GM12878 (cell line): ENCODE measurements at regions not wholly inside any gene's neighbourhood (a gene's known extent, or its start where the extent isn't known, plus 50 kb on each side); places are given as distances from the start of the nearest gene placed in this dataset.

Experiments
- MTA2 ChIP-seq: fragments of 450-650 bp; IDR thresholded peaks from 2 replicates; pipeline ENCODE4 v1.6.1; 2016; ENCODE audit warnings: low read depth, mild to moderate bottlenecking, moderate library complexity
- TF ChIP-seq, protein P1 (sequence below), 3 experiments: IDR thresholded peaks in 2 of 3; conservative IDR thresholded peaks in 1 of 3; 2 replicates each; pipeline ENCODE4 v1.5.1; 2011; ENCODE audit warnings: low read depth in 3 of 3, low read length in 3 of 3, mild to moderate bottlenecking in 3 of 3, control low read depth in 2 of 3, moderate library complexity in 2 of 3, inconsistent platforms in 1 of 3, mixed read lengths in 1 of 3; ENCODE audit not compliant: control insufficient read depth in 2 of 3, insufficient read depth in 1 of 3; ENCODE audit errors: extremely low read depth in 1 of 3

DNA sequence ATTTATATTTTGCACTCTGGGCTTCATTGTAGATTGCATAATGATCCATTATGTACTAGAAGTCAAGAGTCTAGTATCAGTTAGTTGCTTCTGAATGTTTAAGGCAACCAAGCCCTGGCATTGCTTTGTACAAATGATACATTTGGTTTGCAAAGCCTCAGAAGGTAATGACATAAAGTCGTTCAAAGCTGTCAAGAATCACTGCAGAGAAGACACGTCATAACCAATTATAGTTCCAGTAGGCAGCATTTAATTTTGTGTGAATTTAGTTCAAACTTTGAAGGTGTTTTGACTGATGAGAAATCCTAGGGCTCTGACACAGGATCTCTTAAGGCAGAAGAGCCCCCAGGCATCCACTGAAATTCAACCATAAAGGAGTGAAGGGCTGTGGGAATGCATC is 163.0 kb upstream of the KRR1 start:
- TF ChIP-seq, protein P1, sequence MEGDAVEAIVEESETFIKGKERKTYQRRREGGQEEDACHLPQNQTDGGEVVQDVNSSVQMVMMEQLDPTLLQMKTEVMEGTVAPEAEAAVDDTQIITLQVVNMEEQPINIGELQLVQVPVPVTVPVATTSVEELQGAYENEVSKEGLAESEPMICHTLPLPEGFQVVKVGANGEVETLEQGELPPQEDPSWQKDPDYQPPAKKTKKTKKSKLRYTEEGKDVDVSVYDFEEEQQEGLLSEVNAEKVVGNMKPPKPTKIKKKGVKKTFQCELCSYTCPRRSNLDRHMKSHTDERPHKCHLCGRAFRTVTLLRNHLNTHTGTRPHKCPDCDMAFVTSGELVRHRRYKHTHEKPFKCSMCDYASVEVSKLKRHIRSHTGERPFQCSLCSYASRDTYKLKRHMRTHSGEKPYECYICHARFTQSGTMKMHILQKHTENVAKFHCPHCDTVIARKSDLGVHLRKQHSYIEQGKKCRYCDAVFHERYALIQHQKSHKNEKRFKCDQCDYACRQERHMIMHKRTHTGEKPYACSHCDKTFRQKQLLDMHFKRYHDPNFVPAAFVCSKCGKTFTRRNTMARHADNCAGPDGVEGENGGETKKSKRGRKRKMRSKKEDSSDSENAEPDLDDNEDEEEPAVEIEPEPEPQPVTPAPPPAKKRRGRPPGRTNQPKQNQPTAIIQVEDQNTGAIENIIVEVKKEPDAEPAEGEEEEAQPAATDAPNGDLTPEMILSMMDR (IDR thresholded peaks at IDR 0.05 in 2 of 3, conservative IDR thresholded peaks at IDR 0.05 in 1 of 3; ENCODE audit: control insufficient read depth in 2 of 3, extremely low read depth in 1 of 3, insufficient read depth in 1 of 3, low read depth in 3 of 3, low read length in 3 of 3): no peak
- no peak for TF ChIP-seq MTA2
